Mucosa of descending colon (tissue), 3 donors: ENCODE measurements at regions not wholly inside any gene's neighbourhood (a gene's known extent, or its start where the extent isn't known, plus 50 kb on each side); places are given as distances from the start of the nearest gene placed in this dataset.

ENCODE experiments used
- ATAC-seq: fragments of 200-7000 bp; cut with Tn5 transposase; one replicate; pipeline ENCODE4 v1.9.1; 2020; ENCODE audit warnings: mild to moderate bottlenecking, moderate library complexity
- DNase-seq, 3 donors: peaks; one replicate each; pipeline ENCODE4 v3.0.0-alpha.2; 2020
- H3K36me3 ChIP-seq: fragments of 200-600 bp; one replicate; pipeline ENCODE4 v1.8.0; 2021; ENCODE audit warnings: low read depth, mild to moderate bottlenecking
- H3K4me1 ChIP-seq: fragments of 200-600 bp; one replicate; pipeline ENCODE4 v1.8.0; 2021; ENCODE audit warnings: low read depth, mild to moderate bottlenecking
- H3K4me3 ChIP-seq: fragments of 200-600 bp; one replicate; pipeline ENCODE4 v1.8.0; 2021; ENCODE audit warnings: mild to moderate bottlenecking
- H3K9me3 ChIP-seq: fragments of 200-600 bp; one replicate; pipeline ENCODE4 v1.8.0; 2021; ENCODE audit warnings: mild to moderate bottlenecking
- CTCF ChIP-seq: fragments of 200-600 bp; IDR thresholded peaks from one replicate; pipeline ENCODE4 v1.8.0; 2022; ENCODE audit warnings: antibody characterized with exemption, mild to moderate bottlenecking
- intact Hi-C, 2 donors: fragments of 100-400 bp; cut with DNase I in 1 of 2; cut with micrococcal nuclease in 1 of 2; formaldehyde crosslinking; loops; one replicate each; pipeline versions ENCODE4 v1.11.0 to v1.11.1; 2022; cut with DNase I, micrococcal nuclease
- donor health status: DM: no; HTN: no; CAD: no; lungs with moderate emphysema.
- donor health status: DM: no; HTN: no; CAD: no.
- donor health status: DM: no; HTN: yes; CAD: no.

DNA sequence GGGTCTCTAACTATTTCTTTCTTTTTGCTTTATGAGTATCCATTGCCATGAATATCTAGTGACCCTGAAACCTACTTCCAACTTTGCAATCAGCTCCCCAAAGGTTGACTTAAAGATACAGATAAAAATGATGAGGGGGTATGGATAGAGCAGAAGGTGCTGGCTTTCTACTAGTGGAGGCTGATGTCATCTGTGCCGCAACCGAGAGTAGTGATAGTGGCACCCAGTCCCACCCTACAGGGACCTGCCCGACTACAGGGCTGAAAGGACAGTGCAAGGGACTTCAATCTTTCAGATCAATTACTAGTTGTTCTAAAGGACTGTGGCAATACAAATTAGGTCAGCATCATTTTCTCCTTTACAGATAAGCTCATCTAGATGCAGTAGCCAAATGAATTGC is 806.0 kb downstream of the VRK1 start:
- ATAC-seq (peak; percentile 59), DNase-seq (peak in 1 of 3 donors; percentile 34)
- intact Hi-C loops: no loop called here
- Histone ChIP-seq H3K4me3 (no peak overlapping the region), H3K4me1 (no peaks in the 10 kb centered on the region), H3K36me3 (no peaks in the 10 kb centered on the region), H3K9me3 (peaks cover 3% of the 10 kb centered on the region)
- no peak for TF ChIP-seq CTCF

GRCh38 chr14:97604731-97605130 is 807.5 kb downstream of the VRK1 start:
- Histone ChIP-seq H3K36me3 (no peaks in the 10 kb centered on the region), H3K4me1 (no peaks in the 10 kb centered on the region), H3K4me3 (no peak overlapping the region), H3K9me3 (peaks cover 3% of the 10 kb centered on the region)
- ATAC-seq: no peak
- no peak for DNase-seq
- TF ChIP-seq CTCF: no peak
- intact Hi-C loops: no loop called here

- DNase-seq (no peak), ATAC-seq (no peak)
- H3K9me3 ChIP-seq: peaks cover 14% of the 10 kb centered on the region
- TF ChIP-seq CTCF: no peak
- no peak overlapping the region for H3K4me3 ChIP-seq
- no peaks in the 10 kb centered on the region for H3K4me1 ChIP-seq
- no peaks in the 10 kb centered on the region for H3K36me3 ChIP-seq
- intact Hi-C loops: no loop called here
These were observed 821.2 kb downstream of the VRK1 start for GRCh38 chr14:97618401-97618800.

DNA sequence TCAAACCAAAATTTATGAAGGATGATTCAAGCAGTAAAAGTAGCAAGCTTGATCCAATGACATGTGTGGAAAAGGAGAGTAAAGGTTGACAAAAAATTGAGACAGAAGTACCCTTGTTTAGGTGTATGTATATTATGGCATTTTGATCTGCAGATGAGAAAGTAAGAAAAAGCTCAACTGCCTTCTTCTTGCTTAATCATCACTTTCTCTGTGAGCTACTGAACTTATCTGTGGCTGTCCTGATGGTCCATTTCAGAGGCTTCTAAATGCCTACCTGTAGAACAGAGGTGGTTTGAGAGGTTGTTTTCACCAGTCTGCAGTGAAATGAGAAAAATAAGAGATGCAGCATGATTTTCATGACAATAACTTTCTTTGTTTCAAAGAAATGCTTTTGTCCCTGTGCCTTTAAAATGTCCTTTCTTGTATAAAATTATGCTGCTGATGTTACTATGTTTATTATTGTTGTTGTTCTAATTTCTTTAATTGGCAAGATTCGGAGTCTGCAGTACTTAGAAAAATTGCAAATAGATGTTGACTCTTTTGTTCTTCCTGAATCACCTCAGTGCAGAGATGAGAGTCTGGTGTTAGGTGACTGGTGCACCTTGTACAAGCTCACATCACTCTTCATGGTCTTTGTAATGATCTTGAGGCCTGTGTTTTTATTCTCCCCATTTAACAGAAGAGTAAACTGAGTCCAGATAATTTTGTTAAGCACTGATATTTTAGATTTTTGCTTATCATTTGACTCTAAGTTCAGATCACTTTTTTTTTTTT is 821.9 kb downstream of the VRK1 start:
- no peaks in the 10 kb centered on the region for H3K36me3 ChIP-seq
- H3K4me3 ChIP-seq: no peak overlapping the region
- DNase-seq: no peak
- H3K4me1 ChIP-seq: no peaks in the 10 kb centered on the region
- intact Hi-C loops: no loop called here
- ATAC-seq: no peak
- TF ChIP-seq CTCF: no peak
- H3K9me3 ChIP-seq: peaks cover 7% of the 10 kb centered on the region

DNA sequence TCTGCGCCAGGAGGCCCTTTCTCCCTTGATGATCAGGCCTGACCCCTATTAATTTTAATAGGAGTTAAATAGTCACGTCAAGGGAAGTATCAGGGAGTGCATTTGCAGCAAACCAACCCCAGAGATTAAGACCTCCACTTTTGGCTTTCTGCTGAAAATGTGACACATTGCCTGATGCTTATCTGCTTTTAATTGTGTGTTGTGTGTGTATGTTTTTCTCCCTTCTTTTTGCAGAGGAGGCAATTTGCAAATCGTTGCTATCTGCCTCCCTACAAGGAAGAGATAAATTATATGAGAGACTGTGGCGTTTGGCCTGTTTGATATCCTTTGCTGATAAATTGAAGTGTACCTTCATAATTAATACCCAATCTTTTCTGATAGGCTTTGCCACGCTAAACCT is 822.9 kb downstream of the VRK1 start:
- Histone ChIP-seq H3K9me3 (no peaks in the 10 kb centered on the region), H3K4me3 (no peak overlapping the region), H3K36me3 (no peaks in the 10 kb centered on the region), H3K4me1 (no peaks in the 10 kb centered on the region)
- no peak for DNase-seq
- TF ChIP-seq CTCF: no peak
- intact Hi-C loops: no loop called here
- ATAC-seq: no peak

DNA sequence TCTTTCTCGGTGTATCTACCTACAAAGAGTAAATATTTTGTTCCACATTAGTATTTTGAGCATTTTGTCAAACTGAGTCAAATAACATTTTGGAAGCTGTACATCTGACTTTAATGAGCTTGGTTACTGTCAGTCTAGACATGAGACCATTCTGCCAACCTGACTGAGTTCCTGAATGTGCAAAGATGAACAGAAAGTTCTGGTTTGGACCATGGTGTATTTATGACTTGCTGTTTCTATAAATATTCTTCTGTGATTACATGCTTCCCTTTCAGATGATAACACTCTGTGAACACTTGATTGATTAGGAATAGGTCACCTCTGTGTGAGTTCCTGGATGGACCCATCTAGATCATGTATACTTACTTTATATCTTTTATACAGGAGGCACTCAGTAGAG is 827.8 kb downstream of the VRK1 start:
- H3K4me1 ChIP-seq: no peaks in the 10 kb centered on the region
- DNase-seq (no peak), ATAC-seq (no peak)
- no peaks in the 10 kb centered on the region for H3K9me3 ChIP-seq
- no peak for TF ChIP-seq CTCF
- no peaks in the 10 kb centered on the region for H3K36me3 ChIP-seq
- H3K4me3 ChIP-seq: no peak overlapping the region
- intact Hi-C loops: no loop called here
